Testis (tissue), 2 donors: ENCODE measurements at regions not wholly inside any gene's neighbourhood (a gene's known extent, or its start where the extent isn't known, plus 50 kb on each side); places are given as distances from the start of the nearest gene placed in this dataset.

Experiments used
- DNase-seq: peaks from one replicate; pipeline ENCODE4 v3.0.0-alpha.2; 2019
- H3K27ac ChIP-seq, 2 donors: fragments of 200-600 bp; sonication (generic); one replicate each; pipeline ENCODE4 v1.5.1; 2019
- H3K27me3 ChIP-seq: fragments of 200-600 bp; sonication (generic); one replicate; pipeline ENCODE4 v1.5.1; 2019
- H3K36me3 ChIP-seq: fragments of 200-600 bp; sonication (generic); one replicate; pipeline ENCODE4 v1.5.1; 2017; ENCODE audit warnings: low read depth; ENCODE audit errors: missing control alignments
- H3K4me1 ChIP-seq: fragments of 200-600 bp; sonication (generic); one replicate; pipeline ENCODE4 v1.5.1; 2019
- H3K4me3 ChIP-seq, 2 donors: fragments of 200-600 bp; sonication (generic); one replicate each; pipeline ENCODE4 v1.5.1; 2017 to 2019
- H3K9me3 ChIP-seq: fragments of 200-600 bp; sonication (generic); one replicate; pipeline ENCODE4 v1.5.1; 2017
- CTCF ChIP-seq, 3 experiments: fragments of 450-650 bp in 2 of 3; fragments of 200-600 bp in 1 of 3; sonication (generic) in 1 of 3; IDR thresholded peaks; one replicate each; pipeline ENCODE4 v1.5.1; 2016 to 2019; ENCODE audit warnings: antibody characterized with exemption in 3 of 3, mild to moderate bottlenecking in 2 of 3, moderate library complexity in 1 of 3
- POLR2A ChIP-seq: fragments of 450-650 bp; IDR thresholded peaks from one replicate; pipeline ENCODE4 v1.6.1; 2017; ENCODE audit warnings: antibody characterized with exemption, mild to moderate bottlenecking, moderate library complexity
- WGBS, 2 donors: methylation state at CpG; one replicate each; pipeline ENCODE4 v1.1.5; 2018; 5-methylcytosine and 5-hydroxymethylcytosine counted together
- intact Hi-C: fragments of 100-400 bp; cut with DNase I; formaldehyde crosslinking; loops from one replicate; pipeline ENCODE4 v1.15.1; 2023; ENCODE audit warnings: low total_unique reads

GRCh38 chr14:71395151-71395604, 487.9 kb downstream of the PCNX1 start:
- no peak overlapping the region for H3K27ac ChIP-seq
- intact Hi-C loops: no loop called here
- H3K36me3 ChIP-seq: no peaks in the 10 kb centered on the region
- H3K4me3 ChIP-seq: no peak overlapping the region
- H3K4me1 ChIP-seq: no peaks in the 10 kb centered on the region
- no peak for TF ChIP-seq POLR2A
- no peak for TF ChIP-seq CTCF (IDR thresholded peaks at IDR 0.05)
- DNase-seq: no peak
- WGBS, 2 donors: 83 to 96% methylated on average over 5 of the region's 5 CpGs
- no peaks in the 10 kb centered on the region for H3K9me3 ChIP-seq
- H3K27me3 ChIP-seq: no peaks in the 10 kb centered on the region

- H3K27me3 ChIP-seq: no peaks in the 10 kb centered on the region
- no peak overlapping the region for H3K4me3 ChIP-seq
- no peak overlapping the region for H3K27ac ChIP-seq
- H3K36me3 ChIP-seq: no peaks in the 10 kb centered on the region
- no peaks in the 10 kb centered on the region for H3K9me3 ChIP-seq
- no peaks in the 10 kb centered on the region for H3K4me1 ChIP-seq
- no peak for DNase-seq
- WGBS, 2 donors: 88 to 95% methylated on average over 2 of the region's 2 CpGs
- intact Hi-C loops: no loop called here
- TF ChIP-seq CTCF (IDR thresholded peaks at IDR 0.05): no peak
- TF ChIP-seq POLR2A: no peak
Observed at GRCh38 chr14:71395636-71396035, 488.4 kb downstream of the PCNX1 start.

GRCh38 chr14:71396050-71396677, 488.9 kb downstream of the PCNX1 start:
- WGBS, 2 donors: 79 to 95% methylated on average over 3 of the region's 3 CpGs
- Histone ChIP-seq H3K4me1 (no peaks in the 10 kb centered on the region), H3K27me3 (no peaks in the 10 kb centered on the region), H3K36me3 (no peaks in the 10 kb centered on the region), H3K9me3 (no peaks in the 10 kb centered on the region), H3K27ac (no peak overlapping the region), H3K4me3 (no peak overlapping the region)
- intact Hi-C loops: no loop called here
- TF ChIP-seq POLR2A: no peak
- TF ChIP-seq CTCF (IDR thresholded peaks at IDR 0.05): no peak
- no peak for DNase-seq

GRCh38 chr14:71397371-71397770, 490.1 kb downstream of the PCNX1 start:
- H3K27ac ChIP-seq: no peak overlapping the region
- no peaks in the 10 kb centered on the region for H3K9me3 ChIP-seq
- H3K4me3 ChIP-seq: no peak overlapping the region
- TF ChIP-seq CTCF (IDR thresholded peaks at IDR 0.05) (no peak), POLR2A (no peak)
- no peaks in the 10 kb centered on the region for H3K4me1 ChIP-seq
- H3K27me3 ChIP-seq: no peaks in the 10 kb centered on the region
- intact Hi-C loops: no loop called here
- H3K36me3 ChIP-seq: no peaks in the 10 kb centered on the region
- no peak for DNase-seq

GRCh38 chr14:71398450-71398849, 491.2 kb downstream of the PCNX1 start:
- DNase-seq: no peak
- Histone ChIP-seq H3K27me3 (no peaks in the 10 kb centered on the region), H3K36me3 (no peaks in the 10 kb centered on the region), H3K9me3 (no peaks in the 10 kb centered on the region), H3K4me1 (no peaks in the 10 kb centered on the region), H3K4me3 (no peak overlapping the region), H3K27ac (no peak overlapping the region)
- intact Hi-C loops: no loop called here
- 88 to 98% methylated on average over 3 of the region's 3 CpGs for WGBS, 2 donors
- no peak for TF ChIP-seq CTCF (IDR thresholded peaks at IDR 0.05)
- no peak for TF ChIP-seq POLR2A
